ENCODE measurements at regions not wholly inside any gene's neighbourhood (a gene's known extent, or its start where the extent isn't known, plus 50 kb on each side); places are given as distances from the start of the nearest gene placed in this dataset.

DNA sequence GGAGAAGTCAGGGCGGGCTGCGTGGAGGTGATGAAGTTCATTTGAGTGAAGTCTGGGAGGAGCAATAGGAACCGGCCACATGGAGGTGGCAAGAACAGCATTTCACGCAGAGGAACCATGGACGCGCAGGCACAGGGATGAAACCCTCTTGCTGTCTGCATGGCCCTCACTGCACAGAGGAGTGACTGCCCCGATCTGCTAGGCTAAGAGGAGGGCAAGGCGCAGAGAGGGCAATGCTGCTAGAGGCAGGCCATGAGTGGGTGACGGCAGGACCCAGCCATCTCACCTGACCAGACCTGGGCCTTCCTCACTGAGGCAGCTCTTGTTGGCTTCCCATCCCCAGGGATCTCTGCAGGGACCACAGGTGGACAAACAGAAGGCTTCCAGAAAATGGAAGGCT is 90.3 kb downstream of the BARX1 start:
- no peak overlapping the region for H3K4me3 ChIP-seq (ENCODE audit: low read depth, low read length)
- H3K36me3 ChIP-seq (ENCODE audit: insufficient read depth) = no peaks in the 10 kb centered on the region
- no peak for DNase-seq (ENCODE audit: extremely low spot score)
- WGBS = 91% methylated on average over 9 of the region's 9 CpGs
- H3K4me1 ChIP-seq (ENCODE audit: insufficient read depth) = no peaks in the 10 kb centered on the region
- no peak overlapping the region for H3K27ac ChIP-seq (ENCODE audit: low read depth)

DNA sequence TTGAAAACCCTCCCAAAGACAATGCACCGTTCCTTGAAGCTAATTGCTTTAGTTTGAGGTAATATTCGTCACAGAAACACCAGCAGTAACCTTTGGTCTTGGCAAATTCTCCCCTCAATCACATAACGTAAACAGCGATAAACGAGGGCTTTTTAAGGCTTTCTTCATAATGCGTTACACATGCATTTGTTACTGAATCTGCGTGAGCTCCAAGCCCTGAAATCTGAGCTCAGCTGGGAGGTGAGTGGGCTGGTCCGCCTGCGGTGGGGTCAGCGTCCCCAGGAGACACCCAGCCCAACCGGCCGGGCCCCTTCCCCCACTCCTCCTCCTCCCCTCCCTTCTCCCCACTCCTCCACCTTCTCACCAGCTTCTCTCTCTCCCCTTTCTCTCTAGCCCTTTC is 91.1 kb downstream of the BARX1 start:
- no peak for DNase-seq (ENCODE audit: extremely low spot score)
- no peaks in the 10 kb centered on the region for H3K36me3 ChIP-seq (ENCODE audit: insufficient read depth)
- no peaks in the 10 kb centered on the region for H3K4me1 ChIP-seq (ENCODE audit: insufficient read depth)

DNA sequence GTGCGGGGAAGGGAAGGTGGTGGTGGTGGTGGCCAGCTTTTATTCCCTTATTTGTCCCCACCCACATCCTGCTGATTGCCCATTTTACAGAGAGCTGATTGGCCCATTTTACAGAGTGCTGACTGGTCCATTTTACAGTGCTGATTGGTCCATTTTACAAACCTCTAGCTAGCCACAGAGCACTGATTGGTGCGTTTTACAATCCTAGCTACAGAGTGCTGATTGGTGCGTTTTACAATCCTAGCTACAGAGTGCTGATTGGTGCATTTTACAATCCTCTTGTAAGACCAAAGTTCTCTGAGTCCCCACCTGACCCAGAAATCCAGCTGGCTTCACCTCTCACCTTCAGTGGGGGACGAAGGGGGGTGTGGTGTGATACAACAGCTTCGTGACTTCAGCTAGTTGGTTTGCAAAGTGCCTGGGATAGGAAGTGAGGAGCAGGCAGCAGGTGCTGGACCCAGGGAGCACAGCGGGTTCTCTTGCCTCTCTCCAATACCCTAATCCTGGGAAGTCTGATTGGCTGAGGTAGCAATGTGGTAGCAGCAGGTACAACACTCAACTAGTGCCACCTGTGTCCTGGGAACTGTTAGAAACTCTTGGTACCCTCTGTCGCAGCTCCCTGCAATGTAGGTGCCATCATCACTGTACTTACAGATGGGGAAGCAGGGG is 92.1 kb downstream of the BARX1 start:
- DNase-seq (ENCODE audit: extremely low spot score) = no peak
- Histone ChIP-seq H3K27ac (ENCODE audit: low read depth) (no peak overlapping the region), H3K36me3 (ENCODE audit: insufficient read depth) (no peaks in the 10 kb centered on the region), H3K4me3 (ENCODE audit: low read depth, low read length) (no peak overlapping the region), H3K4me1 (ENCODE audit: insufficient read depth) (no peaks in the 10 kb centered on the region)
- 80% methylated on average over 7 of the region's 7 CpGs for WGBS

More for the DNA sequence above, 91.1 kb downstream of the BARX1 start:
- WGBS = 11% methylated on average over 12 of the region's 12 CpGs
- Histone ChIP-seq H3K27ac (ENCODE audit: low read depth) (no peak overlapping the region), H3K4me3 (ENCODE audit: low read depth, low read length) (no peak overlapping the region)

- Histone ChIP-seq H3K4me1 (ENCODE audit: insufficient read depth) (no peaks in the 10 kb centered on the region), H3K27ac (ENCODE audit: low read depth) (no peak overlapping the region), H3K4me3 (ENCODE audit: low read depth, low read length) (no peak overlapping the region), H3K36me3 (ENCODE audit: insufficient read depth) (no peaks in the 10 kb centered on the region)
- no peak for DNase-seq (ENCODE audit: extremely low spot score)
- 92% methylated on average over 5 of the region's 5 CpGs for WGBS
These were observed 93.3 kb downstream of the BARX1 start for GRCh38 chr9:93861736-93862358.

DNA sequence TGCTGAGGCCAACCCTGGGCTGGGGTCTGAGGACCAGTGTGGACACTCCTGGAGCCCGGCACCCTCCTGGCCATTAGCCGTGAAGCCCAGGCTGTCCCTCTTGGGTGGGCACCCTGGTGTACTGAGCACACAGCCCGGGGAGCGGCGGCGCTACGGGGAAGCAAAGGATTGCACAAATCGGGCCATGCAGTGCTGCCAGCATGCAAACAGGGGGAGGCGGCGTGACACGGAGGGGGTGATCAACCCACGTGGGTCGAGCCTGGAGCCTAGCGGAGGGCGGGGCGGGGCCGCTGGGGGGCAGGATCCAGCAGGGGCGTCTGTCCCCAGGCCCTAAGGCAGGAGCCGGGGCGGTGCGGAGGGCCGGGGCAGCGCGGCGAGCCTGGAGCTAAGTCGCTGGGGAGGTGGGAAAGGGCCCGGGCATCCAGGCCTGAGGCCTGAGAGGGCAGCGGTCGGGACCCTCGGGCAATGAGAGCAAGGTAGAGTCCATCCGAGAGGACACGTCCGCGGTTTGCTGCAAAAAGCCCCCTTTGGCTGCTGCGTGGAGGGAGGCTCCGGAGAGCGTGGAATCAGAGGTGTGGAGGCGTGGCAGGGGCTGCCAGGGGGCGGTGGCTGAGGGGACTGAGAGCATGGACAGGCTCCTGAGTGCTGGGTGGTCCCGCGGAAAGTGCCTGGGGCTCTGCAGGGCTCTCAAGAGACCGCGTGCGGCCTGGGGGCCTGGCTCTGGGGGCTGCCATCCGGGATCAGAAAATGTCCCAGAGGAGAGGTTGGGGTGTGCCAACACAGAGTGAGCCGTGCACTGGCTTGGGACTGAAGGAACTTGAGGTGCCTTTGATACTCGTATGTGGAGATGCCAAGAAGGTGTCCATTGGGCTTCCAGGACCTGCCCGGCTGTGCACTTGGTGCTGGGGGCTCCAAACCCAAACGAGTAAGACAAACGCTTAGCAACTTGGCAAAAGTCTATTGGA is 94.2 kb downstream of the BARX1 start:
- 11% methylated on average over 50 of the region's 50 CpGs for WGBS

DNA sequence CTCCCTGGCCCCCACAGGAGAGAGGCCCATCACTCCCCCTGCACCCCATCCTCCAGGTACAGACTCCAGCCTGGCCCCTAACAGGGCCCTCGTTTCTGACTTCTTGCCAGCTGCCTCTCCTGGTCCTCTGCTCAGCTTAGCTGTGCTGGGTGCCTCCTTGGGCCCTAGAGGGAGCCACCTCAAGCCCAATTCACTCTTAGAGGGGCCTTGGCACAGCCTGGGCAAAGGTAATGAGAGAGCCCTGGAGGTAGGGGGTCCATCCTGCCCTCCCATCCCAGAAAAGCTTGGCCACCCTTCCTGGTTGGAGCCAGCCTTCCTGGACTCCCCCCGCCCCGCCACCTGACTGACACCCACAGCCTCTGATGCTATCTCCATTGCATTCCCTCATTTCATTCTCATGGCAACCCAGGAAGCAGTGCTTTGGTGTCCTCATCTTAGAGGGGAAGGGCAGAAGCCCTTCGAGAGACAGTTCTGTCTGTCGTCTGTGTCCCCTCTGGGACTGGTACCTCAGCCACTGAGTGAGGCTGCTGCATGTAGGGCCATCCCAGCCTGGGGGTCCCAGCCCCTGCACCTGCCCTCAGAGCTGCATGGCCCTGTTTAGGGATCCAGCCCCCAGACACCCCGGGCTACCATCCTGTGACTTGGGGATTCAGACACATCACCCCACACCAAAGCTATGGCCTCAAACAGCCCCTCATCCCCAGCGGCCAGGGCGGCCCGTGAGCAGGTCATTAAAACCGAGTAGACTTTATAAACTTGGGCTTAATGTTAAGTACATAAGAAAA is 95.5 kb downstream of the BARX1 start:
- Histone ChIP-seq H3K36me3 (ENCODE audit: insufficient read depth) (no peaks in the 10 kb centered on the region), H3K27ac (ENCODE audit: low read depth) (no peak overlapping the region), H3K4me1 (ENCODE audit: insufficient read depth) (no peaks in the 10 kb centered on the region), H3K4me3 (ENCODE audit: low read depth, low read length) (no peak overlapping the region)
- DNase-seq (ENCODE audit: extremely low spot score) = no peak
- 72% methylated on average over 10 of the region's 10 CpGs for WGBS

More for the DNA sequence above, 94.2 kb downstream of the BARX1 start:
- no peaks in the 10 kb centered on the region for H3K4me1 ChIP-seq (ENCODE audit: insufficient read depth)
- H3K27ac ChIP-seq (ENCODE audit: low read depth) = no peak overlapping the region
- no peak for DNase-seq (ENCODE audit: extremely low spot score)
- H3K36me3 ChIP-seq (ENCODE audit: insufficient read depth) = no peaks in the 10 kb centered on the region
- H3K4me3 ChIP-seq (ENCODE audit: low read depth, low read length) = no peak overlapping the region

DNA sequence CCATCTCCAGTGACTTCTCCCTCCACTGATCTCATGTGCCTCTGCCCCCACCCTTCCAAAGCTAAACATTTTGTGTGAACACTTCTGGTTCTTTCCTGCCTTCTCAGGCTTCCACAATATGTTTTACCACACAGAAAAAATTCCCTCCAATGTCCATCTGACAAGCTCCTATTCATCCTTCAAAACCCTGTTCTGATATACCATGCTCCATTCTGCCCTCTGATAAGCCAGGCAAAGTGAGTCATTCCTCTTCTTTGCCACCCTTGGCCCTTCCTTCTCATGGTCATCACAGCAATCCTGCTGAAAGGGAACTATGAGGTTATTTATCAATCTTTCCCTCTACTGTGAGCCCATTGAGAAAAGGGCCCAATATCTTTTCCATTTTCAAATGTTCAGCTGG is 97.6 kb downstream of the BARX1 start:
- Histone ChIP-seq H3K36me3 (ENCODE audit: insufficient read depth) (no peaks in the 10 kb centered on the region), H3K4me3 (ENCODE audit: low read depth, low read length) (no peak overlapping the region), H3K4me1 (ENCODE audit: insufficient read depth) (no peaks in the 10 kb centered on the region), H3K27ac (ENCODE audit: low read depth) (no peak overlapping the region)
- no peak for DNase-seq (ENCODE audit: extremely low spot score)

DNA sequence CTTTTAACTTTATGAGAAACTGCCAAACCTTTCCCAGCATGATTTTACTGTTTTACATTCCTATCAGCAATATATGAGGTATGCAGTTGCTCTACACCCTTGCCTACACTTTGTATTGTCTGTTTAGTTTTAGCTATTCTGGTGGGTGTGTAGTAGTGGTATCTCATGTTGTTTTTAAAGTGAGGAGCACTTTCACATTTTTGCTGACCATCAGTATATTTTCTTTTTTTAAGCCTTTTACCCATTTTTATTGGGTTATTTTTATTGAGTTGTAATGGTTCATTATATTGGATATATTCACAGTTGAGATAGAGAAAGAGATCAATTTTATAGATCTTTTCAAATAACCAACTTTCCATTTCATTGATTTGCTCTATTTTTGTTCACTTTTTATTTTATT is 102.4 kb downstream of the BARX1 start:
- Histone ChIP-seq H3K27ac (ENCODE audit: low read depth) (no peak overlapping the region), H3K4me1 (ENCODE audit: insufficient read depth) (no peaks in the 10 kb centered on the region), H3K4me3 (ENCODE audit: low read depth, low read length) (no peak overlapping the region), H3K36me3 (ENCODE audit: insufficient read depth) (no peaks in the 10 kb centered on the region)
- no peak for DNase-seq (ENCODE audit: extremely low spot score)

- DNase-seq (ENCODE audit: extremely low spot score) = no peak
- Histone ChIP-seq H3K4me3 (ENCODE audit: low read depth, low read length) (no peak overlapping the region), H3K27ac (ENCODE audit: low read depth) (no peak overlapping the region), H3K4me1 (ENCODE audit: insufficient read depth) (no peaks in the 10 kb centered on the region), H3K36me3 (ENCODE audit: insufficient read depth) (no peaks in the 10 kb centered on the region)
- WGBS = 85% methylated on average over 3 of the region's 3 CpGs
These were observed 108.8 kb downstream of the BARX1 start for GRCh38 chr9:93846349-93846748.

GRCh38 chr9:93843396-93843795 is 111.8 kb downstream of the BARX1 start:
- no peaks in the 10 kb centered on the region for H3K4me1 ChIP-seq (ENCODE audit: insufficient read depth)
- H3K36me3 ChIP-seq (ENCODE audit: insufficient read depth) = no peaks in the 10 kb centered on the region
- DNase-seq (ENCODE audit: extremely low spot score) = no peak
- no peak overlapping the region for H3K27ac ChIP-seq (ENCODE audit: low read depth)
- 60% methylated on average over 3 of the region's 3 CpGs for WGBS
- H3K4me3 ChIP-seq (ENCODE audit: low read depth, low read length) = no peak overlapping the region

GRCh38 chr9:93830606-93831005 is 124.5 kb downstream of the BARX1 start:
- WGBS = 75% methylated on average over 9 of the region's 9 CpGs
- no peak for DNase-seq (ENCODE audit: extremely low spot score)

GRCh38 chr9:93830012-93830596 is 125.1 kb downstream of the BARX1 start:
- DNase-seq (ENCODE audit: extremely low spot score) = no peak
- Histone ChIP-seq H3K4me1 (ENCODE audit: insufficient read depth) (no peaks in the 10 kb centered on the region), H3K4me3 (ENCODE audit: low read depth, low read length) (no peak overlapping the region), H3K27ac (ENCODE audit: low read depth) (no peak overlapping the region), H3K36me3 (ENCODE audit: insufficient read depth) (no peaks in the 10 kb centered on the region)
- 64% methylated on average over 8 of the region's 8 CpGs for WGBS

More at GRCh38 chr9:93830606-93831005, 124.5 kb downstream of the BARX1 start:
- Histone ChIP-seq H3K4me1 (ENCODE audit: insufficient read depth) (no peaks in the 10 kb centered on the region), H3K27ac (ENCODE audit: low read depth) (no peak overlapping the region), H3K36me3 (ENCODE audit: insufficient read depth) (no peaks in the 10 kb centered on the region), H3K4me3 (ENCODE audit: low read depth, low read length) (no peak overlapping the region)

Measured in urinary bladder (tissue), 3 donors.